Parathyroid adenoma (tissue), 2 donors: ENCODE measurements at regions not wholly inside any gene's neighbourhood (a gene's known extent, or its start where the extent isn't known, plus 50 kb on each side); places are given as distances from the start of the nearest gene placed in this dataset.

Experiments
- H2AFZ ChIP-seq: fragments of 300-600 bp; sonication (generic); one replicate; pipeline ENCODE4 v1.7.0; 2017; ENCODE audit warnings: antibody characterized with exemption, mild to moderate bottlenecking
- H3K27ac ChIP-seq: fragments of 300-600 bp; sonication (generic); one replicate; pipeline ENCODE4 v1.7.0; 2017
- H3K27me3 ChIP-seq: fragments of 300-600 bp; sonication (generic); one replicate; pipeline ENCODE4 v1.7.0; 2017; ENCODE audit warnings: low read length; ENCODE audit not compliant: control insufficient read depth, insufficient read depth
- H3K36me3 ChIP-seq: fragments of 300-600 bp; sonication (generic); one replicate; pipeline ENCODE4 v1.7.0; 2017; ENCODE audit warnings: low read length; ENCODE audit not compliant: control insufficient read depth, insufficient read depth
- H3K4me1 ChIP-seq: fragments of 300-600 bp; sonication (generic); one replicate; pipeline ENCODE4 v1.7.0; 2017; ENCODE audit warnings: control low read depth
- H3K4me2 ChIP-seq: fragments of 300-600 bp; sonication (generic); one replicate; pipeline ENCODE4 v1.7.0; 2017; ENCODE audit warnings: low read length
- H3K4me3 ChIP-seq: fragments of 300-600 bp; sonication (generic); one replicate; pipeline ENCODE4 v1.7.0; 2017; ENCODE audit warnings: low read depth, low read length
- H3K79me2 ChIP-seq: fragments of 300-600 bp; sonication (generic); one replicate; pipeline ENCODE4 v1.7.0; 2017; ENCODE audit warnings: control low read depth
- H3K9ac ChIP-seq: fragments of 300-600 bp; sonication (generic); one replicate; pipeline ENCODE4 v1.7.0; 2017; ENCODE audit warnings: mild to moderate bottlenecking
- H3K9me3 ChIP-seq: fragments of 300-600 bp; sonication (generic); one replicate; pipeline ENCODE4 v1.7.0; 2017; ENCODE audit warnings: low read length; ENCODE audit not compliant: control insufficient read depth
- TF ChIP-seq, protein P1 (sequence below): fragments of 300-600 bp; sonication (generic); IDR thresholded peaks from one replicate; pipeline ENCODE4 v1.7.0; 2017; ENCODE audit warnings: antibody characterized with exemption, mild to moderate bottlenecking
- donor health status: primary hyperparathyroidism.

DNA sequence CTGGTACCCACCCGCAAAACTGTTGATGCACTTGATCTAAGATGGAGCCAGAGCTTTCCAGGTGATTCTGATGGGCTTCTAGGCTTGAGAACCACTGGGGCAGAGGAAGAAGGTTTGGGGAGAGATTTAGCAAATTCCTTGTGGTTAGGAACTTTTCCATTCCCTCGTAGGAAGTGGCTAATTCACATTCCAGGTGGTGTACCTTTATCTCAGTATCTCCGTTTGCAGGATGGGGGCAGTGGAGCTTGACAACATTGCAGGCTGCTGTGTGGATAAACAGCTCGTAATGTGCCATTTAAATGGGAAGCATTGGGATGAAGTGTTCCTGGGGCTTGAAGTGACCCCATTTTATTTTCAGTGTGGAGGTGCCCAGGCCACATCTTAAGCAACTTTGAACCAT, 172.9 kb upstream of the IL12B start:
- H3K9me3 ChIP-seq: no peaks in the 10 kb centered on the region
- H2AFZ ChIP-seq: no peak overlapping the region
- TF ChIP-seq, protein P1, sequence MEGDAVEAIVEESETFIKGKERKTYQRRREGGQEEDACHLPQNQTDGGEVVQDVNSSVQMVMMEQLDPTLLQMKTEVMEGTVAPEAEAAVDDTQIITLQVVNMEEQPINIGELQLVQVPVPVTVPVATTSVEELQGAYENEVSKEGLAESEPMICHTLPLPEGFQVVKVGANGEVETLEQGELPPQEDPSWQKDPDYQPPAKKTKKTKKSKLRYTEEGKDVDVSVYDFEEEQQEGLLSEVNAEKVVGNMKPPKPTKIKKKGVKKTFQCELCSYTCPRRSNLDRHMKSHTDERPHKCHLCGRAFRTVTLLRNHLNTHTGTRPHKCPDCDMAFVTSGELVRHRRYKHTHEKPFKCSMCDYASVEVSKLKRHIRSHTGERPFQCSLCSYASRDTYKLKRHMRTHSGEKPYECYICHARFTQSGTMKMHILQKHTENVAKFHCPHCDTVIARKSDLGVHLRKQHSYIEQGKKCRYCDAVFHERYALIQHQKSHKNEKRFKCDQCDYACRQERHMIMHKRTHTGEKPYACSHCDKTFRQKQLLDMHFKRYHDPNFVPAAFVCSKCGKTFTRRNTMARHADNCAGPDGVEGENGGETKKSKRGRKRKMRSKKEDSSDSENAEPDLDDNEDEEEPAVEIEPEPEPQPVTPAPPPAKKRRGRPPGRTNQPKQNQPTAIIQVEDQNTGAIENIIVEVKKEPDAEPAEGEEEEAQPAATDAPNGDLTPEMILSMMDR: no peak
- H3K9ac ChIP-seq: no peak overlapping the region
- no peaks in the 10 kb centered on the region for H3K36me3 ChIP-seq
- H3K4me3 ChIP-seq: no peak overlapping the region
- H3K79me2 ChIP-seq: no peaks in the 10 kb centered on the region
- no peaks in the 10 kb centered on the region for H3K4me1 ChIP-seq
- H3K4me2 ChIP-seq: no peak overlapping the region
- no peaks in the 10 kb centered on the region for H3K27me3 ChIP-seq
- H3K27ac ChIP-seq: no peak overlapping the region

DNA sequence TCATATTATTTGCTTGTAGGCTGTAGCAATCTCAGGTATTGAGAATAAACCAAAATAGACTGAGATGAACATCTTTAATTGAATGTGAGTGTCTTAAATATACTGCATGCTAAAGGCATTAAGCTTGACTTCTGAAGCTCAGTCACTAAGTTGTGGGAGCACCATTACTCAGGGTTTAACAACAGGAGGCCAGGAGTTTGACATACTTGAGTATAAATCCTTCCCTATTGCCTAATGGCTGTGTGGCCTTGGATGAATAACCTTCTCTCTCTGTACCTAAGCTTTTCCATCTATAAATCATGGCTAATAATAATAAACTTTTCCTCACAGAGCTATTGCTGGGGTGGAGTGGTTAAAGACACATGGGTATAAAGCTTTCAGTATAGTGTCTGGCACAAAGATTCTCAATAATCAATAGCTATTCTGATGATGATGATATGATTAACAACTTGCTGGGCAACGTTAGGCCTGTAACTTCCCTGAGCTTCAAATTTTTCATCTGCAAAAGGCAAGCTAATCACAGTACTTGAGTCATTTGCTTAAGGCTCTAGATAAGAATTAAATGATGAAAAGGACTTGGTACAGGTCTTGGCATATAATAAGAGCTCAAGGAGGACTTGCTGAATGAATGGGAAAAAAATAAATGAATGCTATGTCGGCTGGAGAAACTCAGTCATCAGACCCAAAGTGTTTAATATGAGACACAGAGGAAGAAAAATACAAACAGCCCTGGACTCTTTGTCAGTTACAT, 174.0 kb upstream of the IL12B start:
- no peaks in the 10 kb centered on the region for H3K9me3 ChIP-seq
- H3K27ac ChIP-seq: no peak overlapping the region
- no peaks in the 10 kb centered on the region for H3K36me3 ChIP-seq
- H3K4me1 ChIP-seq: no peaks in the 10 kb centered on the region
- no peak overlapping the region for H3K4me3 ChIP-seq
- H3K9ac ChIP-seq: no peak overlapping the region
- TF ChIP-seq, protein P1: no peak
- peak overlapping the region; percentile 8 for H2AFZ ChIP-seq
- no peaks in the 10 kb centered on the region for H3K27me3 ChIP-seq
- H3K79me2 ChIP-seq: no peaks in the 10 kb centered on the region
- H3K4me2 ChIP-seq: no peak overlapping the region

DNA sequence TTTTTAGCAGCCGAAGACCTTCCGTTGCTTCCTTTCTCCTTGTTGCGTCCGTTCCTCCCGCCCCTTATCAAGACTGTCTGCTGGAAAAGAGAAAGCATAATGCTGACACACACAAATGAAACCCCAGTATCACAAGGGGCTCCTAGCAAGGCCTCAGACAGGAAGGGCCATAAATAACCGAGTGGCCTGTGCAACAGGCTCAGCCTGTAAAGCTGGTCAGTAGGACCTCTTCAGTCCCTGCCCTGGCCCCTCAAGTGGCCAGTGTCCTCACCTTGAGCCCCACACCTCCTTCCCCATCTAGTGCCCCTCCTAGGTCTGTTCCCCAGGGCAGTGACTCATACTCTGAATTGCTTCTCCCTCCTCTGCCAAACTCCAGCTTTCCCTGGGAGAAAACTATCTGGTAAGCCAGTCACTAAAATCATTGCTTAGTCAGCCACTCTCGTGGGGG, 174.6 kb upstream of the IL12B start:
- TF ChIP-seq, protein P1: no peak
- no peaks in the 10 kb centered on the region for H3K27me3 ChIP-seq
- no peak overlapping the region for H3K4me2 ChIP-seq

DNA sequence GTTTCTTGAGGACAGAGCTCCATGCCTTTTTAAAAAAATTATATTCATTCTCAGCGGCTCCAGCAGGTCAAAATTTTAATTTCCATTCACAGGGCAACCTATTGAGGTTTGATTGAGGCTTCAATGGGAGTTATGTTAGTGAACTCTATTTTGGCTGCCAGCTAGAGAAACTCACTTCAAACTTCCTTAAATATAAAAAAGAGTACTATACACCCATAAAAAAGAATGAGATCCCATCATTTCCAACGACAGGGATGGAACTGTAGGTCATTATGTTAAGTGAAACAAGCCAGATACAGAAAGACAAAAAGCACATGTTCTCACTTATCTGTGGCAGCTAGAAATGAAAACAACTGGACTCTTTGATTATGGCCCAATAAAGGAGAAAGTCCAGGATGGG, 176.8 kb upstream of the IL12B start:
- no peak overlapping the region for H3K9ac ChIP-seq
- no peaks in the 10 kb centered on the region for H3K36me3 ChIP-seq
- no peak overlapping the region for H2AFZ ChIP-seq
- H3K27ac ChIP-seq: no peak overlapping the region
- no peaks in the 10 kb centered on the region for H3K9me3 ChIP-seq
- no peak overlapping the region for H3K4me3 ChIP-seq
- H3K4me2 ChIP-seq: no peak overlapping the region
- H3K4me1 ChIP-seq: no peaks in the 10 kb centered on the region
- no peaks in the 10 kb centered on the region for H3K27me3 ChIP-seq
- TF ChIP-seq, protein P1: no peak
- H3K79me2 ChIP-seq: no peaks in the 10 kb centered on the region

More for the DNA sequence above, 174.6 kb upstream of the IL12B start:
- no peak overlapping the region for H3K9ac ChIP-seq
- no peaks in the 10 kb centered on the region for H3K9me3 ChIP-seq
- no peak overlapping the region for H3K27ac ChIP-seq
- no peaks in the 10 kb centered on the region for H3K79me2 ChIP-seq
- H3K4me3 ChIP-seq: no peak overlapping the region
- H2AFZ ChIP-seq: peak overlapping the region; percentile 8
- no peaks in the 10 kb centered on the region for H3K4me1 ChIP-seq
- no peaks in the 10 kb centered on the region for H3K36me3 ChIP-seq

DNA sequence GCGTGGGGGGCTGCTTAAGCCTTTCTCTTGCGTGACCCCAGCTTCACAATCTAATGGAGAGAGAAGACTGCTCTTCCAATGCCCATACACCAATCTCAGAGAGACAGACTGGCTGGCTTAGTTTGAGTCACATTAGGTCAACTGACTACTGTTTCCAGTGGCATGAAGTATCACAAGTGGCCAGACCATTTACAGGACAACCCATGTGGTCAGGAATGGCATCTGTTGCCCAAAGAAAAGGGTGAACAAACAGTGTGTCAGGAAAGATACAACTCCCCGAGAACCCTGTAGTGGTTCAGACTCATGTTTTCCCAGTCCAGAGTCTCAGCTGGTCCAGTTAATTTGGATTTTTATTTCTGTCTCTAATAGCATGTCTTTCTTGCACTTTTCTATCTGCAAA, 177.4 kb upstream of the IL12B start:
- Histone ChIP-seq H2AFZ (no peak overlapping the region), H3K4me2 (no peak overlapping the region), H3K4me1 (no peaks in the 10 kb centered on the region), H3K27ac (no peak overlapping the region), H3K79me2 (no peaks in the 10 kb centered on the region), H3K9me3 (no peaks in the 10 kb centered on the region), H3K27me3 (no peaks in the 10 kb centered on the region), H3K4me3 (no peak overlapping the region), H3K9ac (no peak overlapping the region), H3K36me3 (no peaks in the 10 kb centered on the region)
- TF ChIP-seq, protein P1: no peak
